ENCODE measurements at regions not wholly inside any gene's neighbourhood (a gene's known extent, or its start where the extent isn't known, plus 50 kb on each side); places are given as distances from the start of the nearest gene placed in this dataset.

- Histone ChIP-seq H3K9me2 (ENCODE audit: insufficient read depth) (no peaks in the 10 kb centered on the region), H2AFZ (ENCODE audit: low read depth, low read length, poor library complexity, severe bottlenecking) (no peak overlapping the region), H3K27ac (ENCODE audit: low read depth, low read length) (no peak overlapping the region), H3K4me1 (ENCODE audit: control insufficient read depth in 1 of 2, insufficient read depth in 2 of 2, low read length in 2 of 2) (no peaks in the 10 kb centered on the region), H3K79me2 (ENCODE audit: insufficient read depth, low read length) (no peaks in the 10 kb centered on the region), H3K4me3 (replicated peaks in 1 of 2; ENCODE audit: low read depth in 1 of 2, low read length in 2 of 2) (no peak overlapping the region), H3K9ac (ENCODE audit: low read length) (no peak overlapping the region), H3K27me3 (ENCODE audit: insufficient read depth, low read length) (no peaks in the 10 kb centered on the region), H3K36me3 (ENCODE audit: control insufficient read depth in 1 of 2, insufficient read depth in 2 of 2, low read length in 2 of 2) (no peaks in the 10 kb centered on the region), H3K4me2 (ENCODE audit: low read length) (no peak overlapping the region), H4K20me1 (ENCODE audit: insufficient read depth) (no peaks in the 10 kb centered on the region), H3K9me3 (ENCODE audit: control insufficient read depth in 1 of 2, insufficient read depth in 1 of 2, low read depth in 1 of 2, low read length in 2 of 2) (peaks cover 12 to 50% of the 10 kb centered on the region in 2 experiments; a peak in 2 of 4 replicates)
- ATAC-seq (no peak), DNase-seq (ENCODE audit: low read depth, low spot score) (no peak)
- BruUV-seq (replicated peaks) = no TSS peak
- RAD21 ChIA-PET (ENCODE audit: low non-redundant PET in 1 of 2, low total read pairs in 2 of 2, uncharacterized antibody in 2 of 2, unreplicated experiment in 2 of 2) = no interaction called here
- TF ChIP-seq SP1 (IDR thresholded peaks at IDR 0.05; ENCODE audit: low read depth) (no peak), SRF (IDR thresholded peaks at IDR 0.05; ENCODE audit: low read depth) (no peak), CTCF (IDR thresholded peaks at IDR 0.05 in 2 of 3, conservative IDR thresholded peaks at IDR 0.05 in 1 of 3; ENCODE audit: borderline replicate concordance in 1 of 3, insufficient read depth in 1 of 3, low read depth in 2 of 3, low read length in 2 of 3) (no peak), JUND (IDR thresholded peaks at IDR 0.05) (no peak), ATF3 (IDR thresholded peaks at IDR 0.05) (no peak), TCF7L2 (IDR thresholded peaks at IDR 0.05; ENCODE audit: borderline replicate concordance, extremely low read depth, insufficient read depth, insufficient read length) (no peak), REST (IDR thresholded peaks at IDR 0.05; ENCODE audit: low read depth) (no peak)
- POLR2A ChIA-PET = no interaction called here
- CTCF ChIA-PET = no interaction called here
- intact Hi-C loops (cut with micrococcal nuclease) = no loop called here
Observed at GRCh38 chr5:3311433-3311832, 284.2 kb upstream of the IRX1 start.
